ENCODE measurements at regions not wholly inside any gene's neighbourhood (a gene's known extent, or its start where the extent isn't known, plus 50 kb on each side); places are given as distances from the start of the nearest gene placed in this dataset.

DNA sequence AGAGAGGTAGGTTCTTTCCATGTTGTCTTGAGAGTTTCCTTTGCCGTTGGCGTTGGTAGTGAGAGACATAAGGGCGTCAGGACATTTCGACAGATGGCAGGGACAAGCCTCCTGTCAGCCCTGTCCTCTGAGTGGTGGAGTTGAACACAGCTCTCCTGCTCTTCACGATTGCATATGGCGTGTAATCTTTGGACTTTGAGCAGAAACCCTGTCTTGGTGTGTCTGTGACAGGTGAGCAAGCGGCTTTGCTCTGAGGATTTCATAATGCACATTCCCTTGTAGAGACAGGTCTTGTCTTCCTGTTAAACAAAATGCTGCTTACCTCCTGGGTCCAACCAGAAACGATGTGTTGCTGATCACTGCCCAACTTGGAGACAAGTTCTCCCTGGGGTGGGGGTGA lies 146.5 kb downstream of the NXNL2 start (continued):
- TF ChIP-seq CENPX (CRISPR knock-in tag; IDR thresholded peaks at IDR 0.05) (no peak), ZNF703 (CRISPR knock-in tag; IDR thresholded peaks at IDR 0.05; ENCODE audit: borderline replicate concordance) (no peak), ZNF709 (CRISPR knock-in tag; IDR thresholded peaks at IDR 0.05) (no peak), FOSL2 (CRISPR knock-in tag; IDR thresholded peaks at IDR 0.05) (peak; percentile 35; the same call in 1 of the 2 replicates), ZNF121 (CRISPR knock-in tag; IDR thresholded peaks at IDR 0.05) (no peak), NFKBIZ (CRISPR knock-in tag; IDR thresholded peaks at IDR 0.05) (no peak), GATAD1 (CRISPR knock-in tag; IDR thresholded peaks at IDR 0.05) (no peak), CBX2 (IDR thresholded peaks at IDR 0.05; ENCODE audit: low read depth, low read length) (no peak), CBX2 (CRISPR knock-in tag; IDR thresholded peaks at IDR 0.05; ENCODE audit: low read depth) (no peak), SNAI1 (CRISPR knock-in tag; IDR thresholded peaks at IDR 0.05; ENCODE audit: borderline replicate concordance) (no peak), SRY (CRISPR knock-in tag; IDR thresholded peaks at IDR 0.05) (no peak), ZFP36L1 (CRISPR knock-in tag; IDR thresholded peaks at IDR 0.05) (no peak), SOX6 (IDR thresholded peaks at IDR 0.05) (no peak), SOX6 (CRISPR knock-in tag; IDR thresholded peaks at IDR 0.05) (peak; percentile 30; the same call in 1 of the 2 replicates), KDM6A (CRISPR knock-in tag; IDR thresholded peaks at IDR 0.05; ENCODE audit: low read depth) (0 out of 2 replicates have a peak, but pooled peaks have one; percentile 22), ZNF331 (CRISPR knock-in tag; IDR thresholded peaks at IDR 0.05) (peak; percentile 54; the same call in 1 of the 2 replicates), ZBTB20 (CRISPR knock-in tag; IDR thresholded peaks at IDR 0.05; ENCODE audit: borderline replicate concordance, low read depth) (no peak), ZNF761 (CRISPR knock-in tag; conservative IDR thresholded peaks at IDR 0.05) (no peak), MYNN (CRISPR knock-in tag; IDR thresholded peaks at IDR 0.05; ENCODE audit: low read depth) (no peak), ZMYM3 (CRISPR knock-in tag; IDR thresholded peaks at IDR 0.05) (0 out of 2 replicates have a peak, but pooled peaks have one; percentile 11), MXI1 (IDR thresholded peaks at IDR 0.05; ENCODE audit: borderline replicate concordance, low read depth, low read length) (no peak)
- TF ChIP-seq, protein P1, sequence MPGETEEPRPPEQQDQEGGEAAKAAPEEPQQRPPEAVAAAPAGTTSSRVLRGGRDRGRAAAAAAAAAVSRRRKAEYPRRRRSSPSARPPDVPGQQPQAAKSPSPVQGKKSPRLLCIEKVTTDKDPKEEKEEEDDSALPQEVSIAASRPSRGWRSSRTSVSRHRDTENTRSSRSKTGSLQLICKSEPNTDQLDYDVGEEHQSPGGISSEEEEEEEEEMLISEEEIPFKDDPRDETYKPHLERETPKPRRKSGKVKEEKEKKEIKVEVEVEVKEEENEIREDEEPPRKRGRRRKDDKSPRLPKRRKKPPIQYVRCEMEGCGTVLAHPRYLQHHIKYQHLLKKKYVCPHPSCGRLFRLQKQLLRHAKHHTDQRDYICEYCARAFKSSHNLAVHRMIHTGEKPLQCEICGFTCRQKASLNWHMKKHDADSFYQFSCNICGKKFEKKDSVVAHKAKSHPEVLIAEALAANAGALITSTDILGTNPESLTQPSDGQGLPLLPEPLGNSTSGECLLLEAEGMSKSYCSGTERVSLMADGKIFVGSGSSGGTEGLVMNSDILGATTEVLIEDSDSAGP (CRISPR knock-in tag; IDR thresholded peaks at IDR 0.05; ENCODE audit: borderline replicate concordance) = no peak
- TF ChIP-seq, protein P2, sequence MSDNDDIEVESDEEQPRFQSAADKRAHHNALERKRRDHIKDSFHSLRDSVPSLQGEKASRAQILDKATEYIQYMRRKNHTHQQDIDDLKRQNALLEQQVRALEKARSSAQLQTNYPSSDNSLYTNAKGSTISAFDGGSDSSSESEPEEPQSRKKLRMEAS (IDR thresholded peaks at IDR 0.05) = peak; percentile 32; the same call in 1 of the 2 replicates
- TF ChIP-seq, protein P3, sequence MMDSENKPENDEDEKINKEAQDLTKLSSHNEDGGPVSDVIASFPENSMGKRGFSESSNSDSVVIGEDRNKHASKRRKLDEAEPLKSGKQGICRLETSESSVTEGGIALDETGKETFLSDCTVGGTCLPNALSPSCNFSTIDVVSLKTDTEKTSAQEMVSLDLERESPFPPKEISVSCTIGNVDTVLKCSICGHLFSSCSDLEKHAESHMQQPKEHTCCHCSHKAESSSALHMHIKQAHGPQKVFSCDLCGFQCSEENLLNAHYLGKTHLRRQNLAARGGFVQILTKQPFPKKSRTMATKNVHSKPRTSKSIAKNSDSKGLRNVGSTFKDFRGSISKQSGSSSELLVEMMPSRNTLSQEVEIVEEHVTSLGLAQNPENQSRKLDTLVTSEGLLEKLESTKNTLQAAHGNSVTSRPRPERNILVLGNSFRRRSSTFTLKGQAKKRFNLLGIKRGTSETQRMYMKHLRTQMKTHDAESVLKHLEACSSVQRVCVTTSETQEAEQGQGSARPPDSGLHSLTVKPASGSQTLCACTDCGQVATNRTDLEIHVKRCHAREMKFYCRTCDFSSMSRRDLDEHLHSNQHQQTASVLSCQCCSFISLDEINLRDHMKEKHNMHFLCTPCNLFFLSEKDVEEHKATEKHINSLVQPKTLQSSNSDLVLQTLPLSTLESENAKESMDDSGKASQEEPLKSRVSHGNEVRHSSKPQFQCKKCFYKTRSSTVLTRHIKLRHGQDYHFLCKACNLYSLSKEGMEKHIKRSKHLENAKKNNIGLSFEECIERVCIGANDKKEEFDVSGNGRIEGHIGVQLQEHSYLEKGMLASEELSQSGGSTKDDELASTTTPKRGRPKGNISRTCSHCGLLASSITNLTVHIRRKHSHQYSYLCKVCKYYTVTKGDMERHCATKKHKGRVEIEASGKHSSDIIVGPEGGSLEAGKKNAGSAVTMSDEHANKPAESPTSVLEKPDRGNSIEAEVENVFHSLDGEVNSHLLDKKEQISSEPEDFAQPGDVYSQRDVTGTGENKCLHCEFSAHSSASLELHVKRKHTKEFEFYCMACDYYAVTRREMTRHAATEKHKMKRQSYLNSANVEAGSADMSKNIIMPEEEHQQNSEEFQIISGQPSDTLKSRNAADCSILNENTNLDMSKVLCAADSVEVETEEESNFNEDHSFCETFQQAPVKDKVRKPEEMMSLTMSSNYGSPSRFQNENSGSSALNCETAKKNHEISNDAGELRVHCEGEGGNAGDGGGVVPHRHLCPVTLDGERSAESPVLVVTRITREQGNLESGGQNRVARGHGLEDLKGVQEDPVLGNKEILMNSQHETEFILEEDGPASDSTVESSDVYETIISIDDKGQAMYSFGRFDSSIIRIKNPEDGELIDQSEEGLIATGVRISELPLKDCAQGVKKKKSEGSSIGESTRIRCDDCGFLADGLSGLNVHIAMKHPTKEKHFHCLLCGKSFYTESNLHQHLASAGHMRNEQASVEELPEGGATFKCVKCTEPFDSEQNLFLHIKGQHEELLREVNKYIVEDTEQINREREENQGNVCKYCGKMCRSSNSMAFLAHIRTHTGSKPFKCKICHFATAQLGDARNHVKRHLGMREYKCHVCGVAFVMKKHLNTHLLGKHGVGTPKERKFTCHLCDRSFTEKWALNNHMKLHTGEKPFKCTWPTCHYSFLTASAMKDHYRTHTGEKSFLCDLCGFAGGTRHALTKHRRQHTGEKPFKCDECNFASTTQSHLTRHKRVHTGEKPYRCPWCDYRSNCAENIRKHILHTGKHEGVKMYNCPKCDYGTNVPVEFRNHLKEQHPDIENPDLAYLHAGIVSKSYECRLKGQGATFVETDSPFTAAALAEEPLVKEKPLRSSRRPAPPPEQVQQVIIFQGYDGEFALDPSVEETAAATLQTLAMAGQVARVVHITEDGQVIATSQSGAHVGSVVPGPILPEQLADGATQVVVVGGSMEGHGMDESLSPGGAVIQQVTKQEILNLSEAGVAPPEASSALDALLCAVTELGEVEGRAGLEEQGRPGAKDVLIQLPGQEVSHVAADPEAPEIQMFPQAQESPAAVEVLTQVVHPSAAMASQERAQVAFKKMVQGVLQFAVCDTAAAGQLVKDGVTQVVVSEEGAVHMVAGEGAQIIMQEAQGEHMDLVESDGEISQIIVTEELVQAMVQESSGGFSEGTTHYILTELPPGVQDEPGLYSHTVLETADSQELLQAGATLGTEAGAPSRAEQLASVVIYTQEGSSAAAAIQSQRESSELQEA (CRISPR knock-in tag; IDR thresholded peaks at IDR 0.05; ENCODE audit: not compliant biosample characterization) = no peak
